GM23338 (cell line): ENCODE measurements at regions not wholly inside any gene's neighbourhood (a gene's known extent, or its start where the extent isn't known, plus 50 kb on each side); places are given as distances from the start of the nearest gene placed in this dataset.

Experiments
- ATAC-seq: fragments of 200-7000 bp; cut with Tn5 transposase; 3 replicates; pipeline ENCODE4 v1.9.1; 2020
- DNase-seq: peaks from one replicate; pipeline ENCODE4 v3.0.0-alpha.2; 2015; ENCODE audit warnings: low spot score
- H2AFZ ChIP-seq: fragments of 200-600 bp; sonication (generic); 2 replicates; pipeline ENCODE4 v1.8.0; 2016; ENCODE audit warnings: antibody characterized with exemption, mild to moderate bottlenecking, moderate library complexity
- H3F3A ChIP-seq: fragments of 200-600 bp; sonication (generic); replicated peaks from 2 replicates; pipeline ENCODE4 v1.8.0; 2017; ENCODE audit warnings: antibody characterized with exemption, mixed run types, low read depth
- H3K27ac ChIP-seq: fragments of 200-600 bp; sonication (generic); 2 replicates; pipeline ENCODE4 v1.6.1; 2016; ENCODE audit warnings: low read depth
- H3K27me3 ChIP-seq: fragments of 200-600 bp; sonication (generic); 2 replicates; pipeline ENCODE4 v1.8.0; 2016; ENCODE audit warnings: mild to moderate bottlenecking, mixed run types, moderate library complexity; ENCODE audit not compliant: insufficient read depth
- H3K36me3 ChIP-seq: fragments of 200-600 bp; sonication (generic); 2 replicates; pipeline ENCODE4 v1.8.0; 2016; ENCODE audit warnings: mild to moderate bottlenecking; ENCODE audit not compliant: insufficient read depth
- H3K4me1 ChIP-seq: fragments of 200-600 bp; sonication (generic); 2 replicates; pipeline ENCODE4 v1.8.0; 2016; ENCODE audit warnings: mild to moderate bottlenecking, moderate library complexity; ENCODE audit not compliant: insufficient read depth
- H3K4me2 ChIP-seq: fragments of 200-600 bp; sonication (generic); 2 replicates; pipeline ENCODE4 v1.7.1; 2017; ENCODE audit warnings: mixed run types
- H3K4me3 ChIP-seq: fragments of 200-600 bp; sonication (generic); 2 replicates; pipeline ENCODE4 v1.6.1; 2016; ENCODE audit warnings: mixed run types
- H3K79me2 ChIP-seq: fragments of 200-600 bp; sonication (generic); replicated peaks from 2 replicates; pipeline ENCODE4 v1.8.0; 2017; ENCODE audit warnings: mild to moderate bottlenecking; ENCODE audit not compliant: insufficient read depth
- H3K9me2 ChIP-seq: fragments of 200-600 bp; sonication (generic); 2 replicates; pipeline ENCODE4 v1.8.0; 2017; ENCODE audit not compliant: insufficient read depth
- H4K20me1 ChIP-seq: fragments of 200-600 bp; sonication (generic); replicated peaks from 2 replicates; pipeline ENCODE4 v1.8.0; 2017; ENCODE audit warnings: mild to moderate bottlenecking; ENCODE audit not compliant: insufficient read depth
- H3K27ac Mint-ChIP-seq: 2 replicates; pipeline ENCODE4 v1.8.0; 2020; ENCODE audit warnings: inconsistent platforms, mild to moderate bottlenecking, moderate library complexity, mixed read lengths
- H3K27me3 Mint-ChIP-seq: 3 replicates; pipeline ENCODE4 v1.8.0; 2022; ENCODE audit warnings: low read depth, mild to moderate bottlenecking, moderate library complexity, mixed read lengths, inconsistent platforms; ENCODE audit not compliant: insufficient read depth, poor library complexity
- H3K36me3 Mint-ChIP-seq: 3 replicates; pipeline ENCODE4 v1.8.0; 2021; ENCODE audit warnings: low read depth, mild to moderate bottlenecking, inconsistent platforms, moderate library complexity, mixed read lengths
- H3K4me1 Mint-ChIP-seq: 3 replicates; pipeline ENCODE4 v1.8.0; 2020; ENCODE audit warnings: mild to moderate bottlenecking, inconsistent platforms, mixed read lengths
- H3K4me3 Mint-ChIP-seq: 3 replicates; pipeline ENCODE4 v1.8.0; 2021; ENCODE audit warnings: moderate library complexity, mild to moderate bottlenecking, inconsistent platforms, mixed read lengths
- H3K9me3 Mint-ChIP-seq: 3 replicates; pipeline ENCODE4 v1.8.0; 2020; ENCODE audit warnings: moderate library complexity, mild to moderate bottlenecking, inconsistent platforms, mixed read lengths
- CREB1 ChIP-seq: fragments of 250-450 bp; sonication (Bioruptor Pico); IDR thresholded peaks from 2 replicates; pipeline ENCODE4 v1.5.0; 2020; ENCODE audit warnings: low read depth, mild to moderate bottlenecking, moderate library complexity
- CTCF ChIP-seq, 2 experiments: fragments of 200-600 bp in 1 of 2; sonication (generic) in 1 of 2; conservative IDR thresholded peaks; 2 replicates each; pipeline versions ENCODE4 v1.5.1 to v1.6.1; 2016 to 2017; ENCODE audit warnings: antibody characterized with exemption in 2 of 2, low read depth in 2 of 2, mild to moderate bottlenecking in 2 of 2, moderate library complexity in 1 of 2
- ETS1 ChIP-seq: IDR thresholded peaks from 2 replicates; pipeline ENCODE4 v1.6.1; 2016; ENCODE audit warnings: antibody characterized with exemption
- EZH2 ChIP-seq: fragments of 200-600 bp; sonication (generic); IDR thresholded peaks from one replicate; pipeline ENCODE4 v1.8.0; 2017; ENCODE audit warnings: antibody characterized with exemption, mild to moderate bottlenecking, low read depth; ENCODE audit not compliant: unreplicated experiment
- EZH2phosphoT487 ChIP-seq: fragments of 200-600 bp; sonication (generic); IDR thresholded peaks from one replicate; pipeline ENCODE4 v1.8.1; 2018; ENCODE audit warnings: antibody characterized with exemption; ENCODE audit not compliant: unreplicated experiment
- JUNB ChIP-seq: IDR thresholded peaks from one replicate; pipeline ENCODE4 v1.6.1; 2016; ENCODE audit warnings: antibody characterized with exemption; ENCODE audit not compliant: unreplicated experiment
- NANOG ChIP-seq: IDR thresholded peaks from 2 replicates; pipeline ENCODE4 v1.6.1; 2016; ENCODE audit warnings: antibody characterized with exemption, borderline replicate concordance
- POLR2AphosphoS5 ChIP-seq: IDR thresholded peaks from 2 replicates; pipeline ENCODE4 v1.6.1; 2016; ENCODE audit warnings: antibody characterized with exemption, low read depth
- REST ChIP-seq: IDR thresholded peaks from one replicate; pipeline ENCODE4 v1.6.1; 2018; ENCODE audit warnings: antibody characterized with exemption; ENCODE audit not compliant: unreplicated experiment
- STAT1 ChIP-seq: IDR thresholded peaks from one replicate; pipeline ENCODE4 v1.6.1; 2016; ENCODE audit warnings: antibody characterized with exemption; ENCODE audit not compliant: unreplicated experiment
- ZNF114 ChIP-seq: fragments of 250-450 bp; sonication (Bioruptor Pico); IDR thresholded peaks from 2 replicates; pipeline ENCODE4 v1.5.0; 2020; ENCODE audit warnings: mild to moderate bottlenecking, moderate library complexity
- ZNF331 ChIP-seq: fragments of 250-450 bp; sonication (Bioruptor Pico); IDR thresholded peaks from 2 replicates; pipeline ENCODE4 v1.5.0; 2020; ENCODE audit warnings: low read depth, mild to moderate bottlenecking, moderate library complexity
- ZNF462 ChIP-seq: fragments of 250-450 bp; sonication (Bioruptor Pico); IDR thresholded peaks from 2 replicates; pipeline ENCODE4 v1.5.0; 2020; ENCODE audit warnings: mild to moderate bottlenecking, moderate library complexity

GRCh38 chr3:177979703-177980102 lies 556.5 kb upstream of the KCNMB2 start:
- no peak overlapping the region for H2AFZ ChIP-seq
- H3K27ac ChIP-seq, result no peak overlapping the region
- Mint-ChIP-seq H3K4me1 (no peaks in the 10 kb centered on the region), H3K36me3 (no peaks in the 10 kb centered on the region), H3K4me3 (no peak overlapping the region), H3K27me3 (no peaks in the 10 kb centered on the region), H3K27ac (no peak overlapping the region), H3K9me3 (no peaks in the 10 kb centered on the region)
- H3K79me2 ChIP-seq, result no peaks in the 10 kb centered on the region
- H3K36me3 ChIP-seq, result no peaks in the 10 kb centered on the region
- TF ChIP-seq ZNF462 (no peak), POLR2AphosphoS5 (no peak), ZNF331 (CRISPR knock-in tag) (no peak), REST (no peak), EZH2phosphoT487 (no peak), ZNF114 (CRISPR knock-in tag) (no peak), EZH2 (no peak), STAT1 (no peak), CTCF (conservative IDR thresholded peaks at IDR 0.05; ENCODE audit: low read depth in 2 of 2) (no peak), ETS1 (no peak), JUNB (no peak), NANOG (no peak), CREB1 (CRISPR knock-in tag) (no peak)
- H3K27me3 ChIP-seq, result no peaks in the 10 kb centered on the region
- DNase-seq (no peak), ATAC-seq (no peak)
- H3K4me1 ChIP-seq, result no peaks in the 10 kb centered on the region
- no peaks in the 10 kb centered on the region for H4K20me1 ChIP-seq
- H3K4me3 ChIP-seq, result no peak overlapping the region
- no peaks in the 10 kb centered on the region for H3K9me2 ChIP-seq
- no peak overlapping the region for H3K4me2 ChIP-seq
- H3F3A ChIP-seq, result no peaks in the 10 kb centered on the region
